Activated CD8-positive, alpha-beta T cell treated with anti-CD3 and anti-CD28 coated beads, Interleukin-2, amount 10 ng/mL, durations not matched to agents 7 days and 5 days (primary cell): ENCODE measurements at regions not wholly inside any gene's neighbourhood (a gene's known extent, or its start where the extent isn't known, plus 50 kb on each side); places are given as distances from the start of the nearest gene placed in this dataset.

Source experiments
- ATAC-seq: fragments of 150-1000 bp; cut with Tn5 transposase; one replicate; pipeline ENCODE4 v1.10.0; 2021; ENCODE audit warnings: moderate library complexity
- CTCF ChIA-PET: fragments of 350-600 bp; sonication (Branson Sonifier 250); formaldehyde crosslinking; loops from one replicate; lab custom pipeline; 2021; ENCODE audit warnings: antibody characterized with exemption; lab: Charles Lee
- POLR2A ChIA-PET: fragments of 350-600 bp; sonication (Branson Sonifier 250); formaldehyde crosslinking; loops from one replicate; lab custom pipeline; 2021; ENCODE audit warnings: antibody characterized with exemption; lab: Charles Lee
- DNase-seq: peaks from one replicate; pipeline ENCODE4 v3.0.0-alpha.2; 2020
- H3K27ac Mint-ChIP-seq: one replicate; pipeline ENCODE4 v1.8.0; 2021; ENCODE audit warnings: mild to moderate bottlenecking, mixed read lengths
- H3K27me3 Mint-ChIP-seq: one replicate; pipeline ENCODE4 v1.8.0; 2021; ENCODE audit warnings: low read depth, mixed read lengths
- H3K36me3 Mint-ChIP-seq: one replicate; pipeline ENCODE4 v1.8.0; 2021; ENCODE audit warnings: low read depth, mixed read lengths
- H3K4me1 Mint-ChIP-seq: one replicate; pipeline ENCODE4 v1.8.0; 2021; ENCODE audit warnings: low read depth, mixed read lengths
- H3K4me3 Mint-ChIP-seq: one replicate; pipeline ENCODE4 v1.8.0; 2021; ENCODE audit warnings: mild to moderate bottlenecking, mixed read lengths
- H3K9me3 Mint-ChIP-seq: one replicate; pipeline ENCODE4 v1.8.0; 2022; ENCODE audit warnings: mixed read lengths; ENCODE audit not compliant: insufficient read depth

- no peak overlapping the region for H3K27ac Mint-ChIP-seq
- ATAC-seq = no peak
- CTCF ChIA-PET = no interaction called here
- POLR2A ChIA-PET = no interaction called here
- no peak overlapping the region for H3K4me3 Mint-ChIP-seq
- peaks cover 19% of the 10 kb centered on the region for H3K9me3 Mint-ChIP-seq
- no peaks in the 10 kb centered on the region for H3K4me1 Mint-ChIP-seq
- no peak for DNase-seq
- no peaks in the 10 kb centered on the region for H3K36me3 Mint-ChIP-seq
- H3K27me3 Mint-ChIP-seq = no peaks in the 10 kb centered on the region
Measured at GRCh38 chr4:33532821-33533220, 2711.5 kb downstream of the ARAP2 start.

DNA sequence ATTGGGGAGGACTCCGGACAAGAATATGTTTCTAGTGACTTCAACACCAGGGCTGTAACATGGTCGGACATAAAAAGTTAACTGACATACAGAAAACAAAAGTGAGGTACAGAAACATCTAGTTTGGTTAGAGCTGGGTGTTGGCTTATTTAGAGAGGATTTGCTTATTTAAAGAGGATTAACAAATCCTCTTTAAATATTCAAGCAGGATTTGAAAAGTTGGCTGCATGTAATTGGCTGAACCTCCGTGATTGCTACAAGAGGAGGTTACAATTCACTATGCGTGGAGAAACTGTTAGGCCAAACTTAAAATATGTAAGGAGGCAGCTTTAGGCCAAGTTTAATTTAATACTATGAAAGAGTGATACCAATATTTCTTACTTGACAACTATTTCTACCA, 2707.4 kb downstream of the ARAP2 start:
- POLR2A ChIA-PET = no interaction called here
- H3K4me3 Mint-ChIP-seq = no peak overlapping the region

DNA sequence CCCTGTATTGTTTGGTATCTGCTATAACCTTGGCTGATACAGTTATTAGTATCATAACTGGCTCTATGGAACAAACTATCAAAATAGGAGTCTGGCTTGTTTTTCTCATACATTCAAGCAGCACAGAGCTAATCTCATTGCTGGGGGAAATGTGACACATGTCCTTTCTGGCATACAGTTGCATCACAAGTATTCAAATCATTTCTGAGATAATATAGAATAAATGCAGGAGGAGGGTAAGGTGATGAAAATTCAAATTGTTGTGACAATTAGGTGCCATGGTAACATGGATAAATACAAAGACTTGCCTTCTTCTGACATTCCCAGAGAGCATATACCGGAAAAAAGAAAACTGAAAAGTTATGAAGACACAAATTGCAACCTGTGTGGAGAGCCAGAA, 2706.8 kb downstream of the ARAP2 start:
- H3K4me1 Mint-ChIP-seq = no peaks in the 10 kb centered on the region
- peaks cover 22% of the 10 kb centered on the region for H3K9me3 Mint-ChIP-seq
- POLR2A ChIA-PET = no interaction called here
- ATAC-seq (no peak), DNase-seq (no peak)
- H3K27me3 Mint-ChIP-seq = no peaks in the 10 kb centered on the region
- H3K36me3 Mint-ChIP-seq = no peaks in the 10 kb centered on the region
- CTCF ChIA-PET = no interaction called here
- H3K4me3 Mint-ChIP-seq = no peak overlapping the region
- no peak overlapping the region for H3K27ac Mint-ChIP-seq

More for the DNA sequence above, 2707.4 kb downstream of the ARAP2 start:
- no peaks in the 10 kb centered on the region for H3K4me1 Mint-ChIP-seq
- no peaks in the 10 kb centered on the region for H3K27me3 Mint-ChIP-seq
- peaks cover 25% of the 10 kb centered on the region for H3K9me3 Mint-ChIP-seq
- no peaks in the 10 kb centered on the region for H3K36me3 Mint-ChIP-seq
- DNase-seq = no peak
- CTCF ChIA-PET = no interaction called here
- ATAC-seq = no peak
- no peak overlapping the region for H3K27ac Mint-ChIP-seq

- ATAC-seq (no peak), DNase-seq (no peak)
- Mint-ChIP-seq H3K9me3 (peaks cover 20% of the 10 kb centered on the region), H3K27ac (no peak overlapping the region), H3K27me3 (no peaks in the 10 kb centered on the region), H3K4me3 (no peak overlapping the region), H3K36me3 (no peaks in the 10 kb centered on the region), H3K4me1 (no peaks in the 10 kb centered on the region)
- POLR2A ChIA-PET = no interaction called here
- CTCF ChIA-PET = no interaction called here
Measured at GRCh38 chr4:33543941-33544450, 2700.3 kb downstream of the ARAP2 start.

DNA sequence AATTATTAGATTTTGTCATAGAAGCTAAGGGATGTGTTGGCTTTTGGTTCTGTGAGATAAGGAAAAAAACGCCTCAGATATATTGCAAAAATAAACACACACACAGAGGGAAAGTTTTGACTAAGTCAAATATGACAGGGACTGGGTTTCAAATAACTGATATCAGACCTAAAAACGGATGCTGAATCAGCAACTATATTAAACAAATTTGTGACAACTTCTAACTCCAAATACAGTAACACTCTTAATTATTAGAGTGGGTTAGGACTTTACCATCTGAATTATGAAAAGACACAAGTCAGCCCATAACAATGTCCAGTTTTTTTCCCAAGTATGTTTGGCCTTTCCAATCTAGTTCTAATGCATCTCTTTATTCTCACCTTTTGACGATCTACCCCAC, 2693.1 kb downstream of the ARAP2 start:
- H3K27me3 Mint-ChIP-seq = no peaks in the 10 kb centered on the region
- H3K36me3 Mint-ChIP-seq = no peaks in the 10 kb centered on the region
- peaks cover 27% of the 10 kb centered on the region for H3K9me3 Mint-ChIP-seq
- H3K4me3 Mint-ChIP-seq = no peak overlapping the region
- ATAC-seq (no peak), DNase-seq (no peak)
- H3K27ac Mint-ChIP-seq = no peak overlapping the region
- POLR2A ChIA-PET = no interaction called here
- CTCF ChIA-PET = no interaction called here
- no peaks in the 10 kb centered on the region for H3K4me1 Mint-ChIP-seq

- H3K27ac Mint-ChIP-seq = no peak overlapping the region
- ATAC-seq (no peak), DNase-seq (no peak)
- no peaks in the 10 kb centered on the region for H3K9me3 Mint-ChIP-seq
- no peaks in the 10 kb centered on the region for H3K36me3 Mint-ChIP-seq
- H3K4me1 Mint-ChIP-seq = no peaks in the 10 kb centered on the region
- H3K27me3 Mint-ChIP-seq = no peaks in the 10 kb centered on the region
- POLR2A ChIA-PET = no interaction called here
- H3K4me3 Mint-ChIP-seq = no peak overlapping the region
- CTCF ChIA-PET = no interaction called here
Measured at GRCh38 chr4:33561259-33561658, 2683.1 kb downstream of the ARAP2 start.

GRCh38 chr4:33566649-33567048, 2677.7 kb downstream of the ARAP2 start:
- Mint-ChIP-seq H3K27me3 (no peaks in the 10 kb centered on the region), H3K9me3 (peaks cover 5% of the 10 kb centered on the region)

DNA sequence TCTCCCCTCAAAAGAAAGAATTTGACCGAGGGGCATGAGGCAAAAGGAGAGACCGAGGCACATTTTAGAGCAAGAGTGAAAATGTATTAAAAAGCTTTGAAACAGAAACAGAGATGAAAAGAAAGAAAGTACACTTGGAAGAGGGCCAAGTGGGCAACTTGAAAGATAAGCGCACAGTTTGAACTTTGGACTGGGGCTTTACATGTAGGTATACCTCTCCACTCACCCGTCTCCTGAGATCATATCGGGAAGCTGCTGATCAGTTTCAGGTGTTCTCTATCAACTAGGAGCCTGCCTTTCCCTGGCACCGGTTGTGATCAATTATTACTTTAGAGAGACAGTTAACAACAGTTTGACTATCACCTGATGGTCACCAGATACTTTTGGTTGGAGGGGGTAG, 2666.5 kb downstream of the ARAP2 start:
- no peak overlapping the region for H3K27ac Mint-ChIP-seq
- peaks cover 14% of the 10 kb centered on the region for H3K9me3 Mint-ChIP-seq
- DNase-seq (no peak), ATAC-seq (no peak)
- H3K4me3 Mint-ChIP-seq = no peak overlapping the region
- H3K36me3 Mint-ChIP-seq = no peaks in the 10 kb centered on the region
- CTCF ChIA-PET = no interaction called here
- H3K4me1 Mint-ChIP-seq = no peaks in the 10 kb centered on the region
- POLR2A ChIA-PET = no interaction called here
- no peaks in the 10 kb centered on the region for H3K27me3 Mint-ChIP-seq

More at GRCh38 chr4:33566649-33567048, 2677.7 kb downstream of the ARAP2 start:
- ATAC-seq (no peak), DNase-seq (no peak)
- CTCF ChIA-PET = no interaction called here
- Mint-ChIP-seq H3K27ac (no peak overlapping the region), H3K4me1 (no peaks in the 10 kb centered on the region), H3K4me3 (no peak overlapping the region), H3K36me3 (no peaks in the 10 kb centered on the region)
- POLR2A ChIA-PET = no interaction called here

GRCh38 chr4:33579951-33580350, 2664.4 kb downstream of the ARAP2 start:
- ChIA-PET CTCF (no interaction called here), POLR2A (no interaction called here)
- Mint-ChIP-seq H3K27ac (no peak overlapping the region), H3K4me1 (no peaks in the 10 kb centered on the region), H3K9me3 (peaks cover 14% of the 10 kb centered on the region), H3K36me3 (no peaks in the 10 kb centered on the region), H3K27me3 (no peaks in the 10 kb centered on the region), H3K4me3 (no peak overlapping the region)
- no peak for DNase-seq
- no peak for ATAC-seq

- ATAC-seq (no peak), DNase-seq (no peak)
- POLR2A ChIA-PET = no interaction called here
- Mint-ChIP-seq H3K27ac (no peak overlapping the region), H3K4me3 (no peak overlapping the region), H3K36me3 (no peaks in the 10 kb centered on the region), H3K4me1 (no peaks in the 10 kb centered on the region), H3K27me3 (no peaks in the 10 kb centered on the region), H3K9me3 (peaks cover 23% of the 10 kb centered on the region)
- CTCF ChIA-PET = no interaction called here
Measured at GRCh38 chr4:33592701-33593100, 2651.6 kb downstream of the ARAP2 start.

DNA sequence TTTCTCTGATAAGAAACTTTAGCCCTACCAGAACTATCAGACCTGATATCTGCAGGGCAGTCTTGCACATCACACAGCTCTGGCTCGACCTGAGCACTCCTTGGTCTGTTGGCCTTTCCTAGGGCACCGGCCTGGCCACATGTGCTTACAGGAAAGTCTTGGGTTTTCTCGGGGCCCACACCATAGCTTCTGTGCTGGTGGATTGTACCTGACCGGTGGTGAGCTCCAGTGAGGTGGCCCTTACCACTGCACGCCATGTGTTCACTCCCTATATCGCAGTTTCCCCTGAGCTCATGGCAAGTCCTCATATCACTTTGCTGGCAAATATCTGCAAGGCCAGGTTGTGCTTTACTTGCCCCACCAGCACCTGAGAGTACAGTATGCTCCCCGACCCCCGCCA, 2637.4 kb downstream of the ARAP2 start:
- DNase-seq (no peak), ATAC-seq (no peak)
- CTCF ChIA-PET = no interaction called here
- Mint-ChIP-seq H3K36me3 (no peaks in the 10 kb centered on the region), H3K27me3 (no peaks in the 10 kb centered on the region), H3K27ac (no peak overlapping the region), H3K9me3 (peaks cover 26% of the 10 kb centered on the region), H3K4me1 (no peaks in the 10 kb centered on the region), H3K4me3 (no peak overlapping the region)
- POLR2A ChIA-PET = no interaction called here

DNA sequence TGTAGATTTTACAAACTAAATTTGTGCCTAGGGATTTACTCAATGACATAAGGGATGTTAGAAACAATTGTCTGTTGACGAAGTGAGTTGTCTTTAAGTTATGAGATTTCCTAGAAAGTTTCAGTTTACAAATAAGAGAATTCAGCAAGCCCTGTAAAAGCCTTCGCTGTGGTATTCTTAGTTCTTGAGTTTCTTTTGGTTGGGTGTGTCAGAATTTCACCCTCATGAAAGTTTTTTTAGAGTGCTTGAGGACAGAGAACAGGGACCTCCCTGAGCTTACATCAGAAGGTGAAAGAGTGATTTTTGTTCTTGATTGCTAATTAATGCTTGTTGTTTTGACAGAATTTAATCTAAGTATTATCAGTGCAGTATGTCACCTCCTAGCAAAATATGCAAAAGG, 2628.2 kb downstream of the ARAP2 start:
- DNase-seq = no peak
- CTCF ChIA-PET = no interaction called here
- H3K9me3 Mint-ChIP-seq = peaks cover 16% of the 10 kb centered on the region
- H3K4me3 Mint-ChIP-seq = no peak overlapping the region
- H3K36me3 Mint-ChIP-seq = no peaks in the 10 kb centered on the region
- no peaks in the 10 kb centered on the region for H3K27me3 Mint-ChIP-seq
- ATAC-seq = no peak
- POLR2A ChIA-PET = no interaction called here
- H3K4me1 Mint-ChIP-seq = no peaks in the 10 kb centered on the region
- H3K27ac Mint-ChIP-seq = no peak overlapping the region

GRCh38 chr4:33625748-33626147, 2618.6 kb downstream of the ARAP2 start:
- ChIA-PET POLR2A (no interaction called here), CTCF (no interaction called here)
- Mint-ChIP-seq H3K27me3 (no peaks in the 10 kb centered on the region), H3K9me3 (peaks cover 6% of the 10 kb centered on the region), H3K36me3 (no peaks in the 10 kb centered on the region), H3K27ac (no peak overlapping the region), H3K4me3 (no peak overlapping the region), H3K4me1 (no peaks in the 10 kb centered on the region)
- DNase-seq (no peak), ATAC-seq (no peak)
